WTC11 (cell line): ENCODE measurements at regions not wholly inside any gene's neighbourhood (a gene's known extent, or its start where the extent isn't known, plus 50 kb on each side); places are given as distances from the start of the nearest gene placed in this dataset.

ENCODE experiments used
- ATAC-seq: fragments of 200-7000 bp; cut with Tn5 transposase; 2 replicates; pipeline ENCODE4 v1.10.0; 2021; ENCODE audit warnings: mild to moderate bottlenecking, moderate library complexity
- CTCF ChIA-PET: fragments of 300-600 bp; sonication (Branson Sonifier 250); formaldehyde crosslinking; loops from one replicate; lab custom pipeline; 2021; ENCODE audit warnings: antibody characterized with exemption; lab: Charles Lee
- POLR2A ChIA-PET: fragments of 350-600 bp; sonication (Branson Sonifier 250); formaldehyde crosslinking; loops from one replicate; lab custom pipeline; 2021; ENCODE audit warnings: antibody characterized with exemption; lab: Charles Lee
- DNase-seq: peaks from one replicate; pipeline ENCODE4 v3.0.0; 2021; ENCODE audit warnings: low spot score
- H3K27ac Mint-ChIP-seq: 2 replicates; pipeline ENCODE4 v1.8.0; 2021; ENCODE audit warnings: mixed read lengths
- H3K27me3 Mint-ChIP-seq: 2 replicates; pipeline ENCODE4 v1.8.0; 2021; ENCODE audit warnings: low read depth, mild to moderate bottlenecking, moderate library complexity, mixed read lengths
- H3K36me3 Mint-ChIP-seq: 2 replicates; pipeline ENCODE4 v1.8.0; 2021; ENCODE audit warnings: mixed read lengths
- H3K4me1 Mint-ChIP-seq: 2 replicates; pipeline ENCODE4 v1.8.0; 2022; ENCODE audit warnings: mixed read lengths
- H3K4me3 Mint-ChIP-seq: 2 replicates; pipeline ENCODE4 v1.8.0; 2021; ENCODE audit warnings: mild to moderate bottlenecking, moderate library complexity, mixed read lengths
- H3K9me3 Mint-ChIP-seq: 2 replicates; pipeline ENCODE4 v1.8.0; 2021; ENCODE audit warnings: mixed read lengths
- CREB1 ChIP-seq: sonication (generic); formaldehyde crosslinking; IDR thresholded peaks from 2 replicates; pipeline ENCODE4 v1.8.0; 2023; ENCODE audit warnings: mild to moderate bottlenecking, missing genetic modification reagents
- ELF4 ChIP-seq: sonication (generic); formaldehyde crosslinking; IDR thresholded peaks from 2 replicates; pipeline ENCODE4 v1.8.1; 2022; ENCODE audit warnings: low read depth, mild to moderate bottlenecking, moderate library complexity, missing genetic modification reagents
- ESRRA ChIP-seq: sonication (generic); formaldehyde crosslinking; IDR thresholded peaks from 2 replicates; pipeline ENCODE4 v1.8.1; 2022; ENCODE audit warnings: mild to moderate bottlenecking, missing genetic modification reagents, borderline replicate concordance
- FOXK1 ChIP-seq: sonication (generic); formaldehyde crosslinking; IDR thresholded peaks from 2 replicates; pipeline ENCODE4 v1.8.0; 2022; ENCODE audit warnings: mild to moderate bottlenecking, moderate library complexity, missing genetic modification reagents
- MYBL2 ChIP-seq: sonication (generic); formaldehyde crosslinking; IDR thresholded peaks from 2 replicates; pipeline ENCODE4 v1.8.1; 2023; ENCODE audit warnings: mild to moderate bottlenecking, moderate library complexity, missing genetic modification reagents
- TF ChIP-seq, protein P1 (sequence below): fragments of 250-450 bp; sonication (Bioruptor Pico); IDR thresholded peaks from 2 replicates; pipeline ENCODE4 v1.8.0; 2021; ENCODE audit warnings: mild to moderate bottlenecking
- TF ChIP-seq, protein P2 (sequence below): sonication (generic); formaldehyde crosslinking; IDR thresholded peaks from 2 replicates; pipeline ENCODE4 v1.8.0; 2023; ENCODE audit warnings: missing genetic modification reagents, mild to moderate bottlenecking, borderline replicate concordance
- TF ChIP-seq, protein P3 (sequence below): sonication (generic); formaldehyde crosslinking; IDR thresholded peaks from 2 replicates; pipeline ENCODE4 v1.8.1; 2023; ENCODE audit warnings: mild to moderate bottlenecking, missing genetic modification reagents
- TF ChIP-seq, protein P4 (sequence below): sonication (generic); formaldehyde crosslinking; IDR thresholded peaks from 2 replicates; pipeline ENCODE4 v1.8.0; 2023; ENCODE audit warnings: mild to moderate bottlenecking, missing genetic modification reagents
- TF ChIP-seq, protein P5 (sequence below): sonication (generic); formaldehyde crosslinking; IDR thresholded peaks from 2 replicates; pipeline ENCODE4 v1.8.0; 2022; ENCODE audit warnings: mild to moderate bottlenecking, missing genetic modification reagents
- TF ChIP-seq, protein P6 (sequence below): sonication (generic); formaldehyde crosslinking; IDR thresholded peaks from 2 replicates; pipeline ENCODE4 v1.8.1; 2023; ENCODE audit warnings: mild to moderate bottlenecking, missing genetic modification reagents, moderate library complexity

DNA sequence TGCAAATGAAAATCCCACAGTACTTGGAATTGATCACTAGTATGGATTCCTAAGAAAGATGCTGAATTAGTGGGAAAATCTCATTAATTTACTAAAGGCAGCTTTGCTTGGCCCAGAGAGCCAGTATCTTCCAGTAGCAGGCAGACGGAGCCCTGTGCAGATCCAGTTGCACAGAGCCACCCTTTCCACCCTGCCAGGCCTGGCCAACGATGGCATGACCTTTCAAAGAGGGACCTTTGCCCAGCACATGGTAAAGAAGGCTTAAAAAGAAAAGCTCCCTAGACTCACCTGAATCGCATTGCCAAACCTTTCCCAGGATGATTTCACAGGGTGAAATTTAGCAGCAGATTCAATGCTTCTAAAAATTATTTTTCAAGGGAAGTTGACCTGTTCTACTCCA is 170.5 kb upstream of the CAMK1G start (continued):
- TF ChIP-seq, protein P1, sequence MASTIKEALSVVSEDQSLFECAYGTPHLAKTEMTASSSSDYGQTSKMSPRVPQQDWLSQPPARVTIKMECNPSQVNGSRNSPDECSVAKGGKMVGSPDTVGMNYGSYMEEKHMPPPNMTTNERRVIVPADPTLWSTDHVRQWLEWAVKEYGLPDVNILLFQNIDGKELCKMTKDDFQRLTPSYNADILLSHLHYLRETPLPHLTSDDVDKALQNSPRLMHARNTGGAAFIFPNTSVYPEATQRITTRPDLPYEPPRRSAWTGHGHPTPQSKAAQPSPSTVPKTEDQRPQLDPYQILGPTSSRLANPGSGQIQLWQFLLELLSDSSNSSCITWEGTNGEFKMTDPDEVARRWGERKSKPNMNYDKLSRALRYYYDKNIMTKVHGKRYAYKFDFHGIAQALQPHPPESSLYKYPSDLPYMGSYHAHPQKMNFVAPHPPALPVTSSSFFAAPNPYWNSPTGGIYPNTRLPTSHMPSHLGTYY = no peak
- TF ChIP-seq, protein P2, sequence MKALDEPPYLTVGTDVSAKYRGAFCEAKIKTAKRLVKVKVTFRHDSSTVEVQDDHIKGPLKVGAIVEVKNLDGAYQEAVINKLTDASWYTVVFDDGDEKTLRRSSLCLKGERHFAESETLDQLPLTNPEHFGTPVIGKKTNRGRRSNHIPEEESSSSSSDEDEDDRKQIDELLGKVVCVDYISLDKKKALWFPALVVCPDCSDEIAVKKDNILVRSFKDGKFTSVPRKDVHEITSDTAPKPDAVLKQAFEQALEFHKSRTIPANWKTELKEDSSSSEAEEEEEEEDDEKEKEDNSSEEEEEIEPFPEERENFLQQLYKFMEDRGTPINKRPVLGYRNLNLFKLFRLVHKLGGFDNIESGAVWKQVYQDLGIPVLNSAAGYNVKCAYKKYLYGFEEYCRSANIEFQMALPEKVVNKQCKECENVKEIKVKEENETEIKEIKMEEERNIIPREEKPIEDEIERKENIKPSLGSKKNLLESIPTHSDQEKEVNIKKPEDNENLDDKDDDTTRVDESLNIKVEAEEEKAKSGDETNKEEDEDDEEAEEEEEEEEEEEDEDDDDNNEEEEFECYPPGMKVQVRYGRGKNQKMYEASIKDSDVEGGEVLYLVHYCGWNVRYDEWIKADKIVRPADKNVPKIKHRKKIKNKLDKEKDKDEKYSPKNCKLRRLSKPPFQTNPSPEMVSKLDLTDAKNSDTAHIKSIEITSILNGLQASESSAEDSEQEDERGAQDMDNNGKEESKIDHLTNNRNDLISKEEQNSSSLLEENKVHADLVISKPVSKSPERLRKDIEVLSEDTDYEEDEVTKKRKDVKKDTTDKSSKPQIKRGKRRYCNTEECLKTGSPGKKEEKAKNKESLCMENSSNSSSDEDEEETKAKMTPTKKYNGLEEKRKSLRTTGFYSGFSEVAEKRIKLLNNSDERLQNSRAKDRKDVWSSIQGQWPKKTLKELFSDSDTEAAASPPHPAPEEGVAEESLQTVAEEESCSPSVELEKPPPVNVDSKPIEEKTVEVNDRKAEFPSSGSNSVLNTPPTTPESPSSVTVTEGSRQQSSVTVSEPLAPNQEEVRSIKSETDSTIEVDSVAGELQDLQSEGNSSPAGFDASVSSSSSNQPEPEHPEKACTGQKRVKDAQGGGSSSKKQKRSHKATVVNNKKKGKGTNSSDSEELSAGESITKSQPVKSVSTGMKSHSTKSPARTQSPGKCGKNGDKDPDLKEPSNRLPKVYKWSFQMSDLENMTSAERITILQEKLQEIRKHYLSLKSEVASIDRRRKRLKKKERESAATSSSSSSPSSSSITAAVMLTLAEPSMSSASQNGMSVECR (CRISPR knock-in tag) = no peak
- TF ChIP-seq, protein P3, sequence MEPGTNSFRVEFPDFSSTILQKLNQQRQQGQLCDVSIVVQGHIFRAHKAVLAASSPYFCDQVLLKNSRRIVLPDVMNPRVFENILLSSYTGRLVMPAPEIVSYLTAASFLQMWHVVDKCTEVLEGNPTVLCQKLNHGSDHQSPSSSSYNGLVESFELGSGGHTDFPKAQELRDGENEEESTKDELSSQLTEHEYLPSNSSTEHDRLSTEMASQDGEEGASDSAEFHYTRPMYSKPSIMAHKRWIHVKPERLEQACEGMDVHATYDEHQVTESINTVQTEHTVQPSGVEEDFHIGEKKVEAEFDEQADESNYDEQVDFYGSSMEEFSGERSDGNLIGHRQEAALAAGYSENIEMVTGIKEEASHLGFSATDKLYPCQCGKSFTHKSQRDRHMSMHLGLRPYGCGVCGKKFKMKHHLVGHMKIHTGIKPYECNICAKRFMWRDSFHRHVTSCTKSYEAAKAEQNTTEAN = no peak
- no peak for TF ChIP-seq MYBL2 (CRISPR knock-in tag)
- TF ChIP-seq, protein P4, sequence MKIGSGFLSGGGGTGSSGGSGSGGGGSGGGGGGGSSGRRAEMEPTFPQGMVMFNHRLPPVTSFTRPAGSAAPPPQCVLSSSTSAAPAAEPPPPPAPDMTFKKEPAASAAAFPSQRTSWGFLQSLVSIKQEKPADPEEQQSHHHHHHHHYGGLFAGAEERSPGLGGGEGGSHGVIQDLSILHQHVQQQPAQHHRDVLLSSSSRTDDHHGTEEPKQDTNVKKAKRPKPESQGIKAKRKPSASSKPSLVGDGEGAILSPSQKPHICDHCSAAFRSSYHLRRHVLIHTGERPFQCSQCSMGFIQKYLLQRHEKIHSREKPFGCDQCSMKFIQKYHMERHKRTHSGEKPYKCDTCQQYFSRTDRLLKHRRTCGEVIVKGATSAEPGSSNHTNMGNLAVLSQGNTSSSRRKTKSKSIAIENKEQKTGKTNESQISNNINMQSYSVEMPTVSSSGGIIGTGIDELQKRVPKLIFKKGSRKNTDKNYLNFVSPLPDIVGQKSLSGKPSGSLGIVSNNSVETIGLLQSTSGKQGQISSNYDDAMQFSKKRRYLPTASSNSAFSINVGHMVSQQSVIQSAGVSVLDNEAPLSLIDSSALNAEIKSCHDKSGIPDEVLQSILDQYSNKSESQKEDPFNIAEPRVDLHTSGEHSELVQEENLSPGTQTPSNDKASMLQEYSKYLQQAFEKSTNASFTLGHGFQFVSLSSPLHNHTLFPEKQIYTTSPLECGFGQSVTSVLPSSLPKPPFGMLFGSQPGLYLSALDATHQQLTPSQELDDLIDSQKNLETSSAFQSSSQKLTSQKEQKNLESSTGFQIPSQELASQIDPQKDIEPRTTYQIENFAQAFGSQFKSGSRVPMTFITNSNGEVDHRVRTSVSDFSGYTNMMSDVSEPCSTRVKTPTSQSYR (CRISPR knock-in tag) = no peak
- TF ChIP-seq, all 79 proteins: peak for 0

DNA sequence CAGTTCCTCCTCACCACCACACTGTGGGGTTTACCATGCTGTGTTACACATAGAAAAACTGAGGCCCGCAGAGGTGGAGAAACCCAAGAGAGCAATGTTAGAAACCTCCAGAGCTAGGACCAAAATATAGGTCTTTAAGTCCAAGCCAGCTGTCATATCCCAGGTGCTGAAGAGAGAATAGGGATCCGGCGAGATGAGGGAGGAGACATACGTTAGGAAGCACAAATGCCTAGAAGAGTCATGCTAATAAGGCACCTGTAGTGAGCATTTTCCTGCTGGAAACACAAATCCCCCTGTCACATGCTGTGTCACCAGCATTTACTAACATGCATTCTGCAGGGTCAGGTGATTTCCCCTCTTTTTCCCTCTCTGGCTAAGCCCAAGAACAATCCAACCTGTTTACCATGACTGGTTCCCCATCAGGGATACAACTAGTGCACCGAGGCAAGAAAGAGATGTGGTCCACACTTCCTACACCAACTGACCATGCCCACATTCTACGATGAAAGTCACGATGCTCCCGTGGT is 168.6 kb upstream of the CAMK1G start:
- ChIA-PET POLR2A (no interaction called here), CTCF (interaction anchor here (1.3 to 2.7 kb wide), 2 partner anchors 20 to 60 kb away, joined by 3 to 12 read pairs; no protein-coding TSS in a partner anchor)
- Mint-ChIP-seq H3K27me3 (peaks cover 78% of the 10 kb centered on the region), H3K4me1 (peaks cover 66% of the 10 kb centered on the region), H3K4me3 (no peak overlapping the region), H3K9me3 (peaks cover 9% of the 10 kb centered on the region; the same call in 1 of the 2 replicates), H3K27ac (no peak overlapping the region), H3K36me3 (no peaks in the 10 kb centered on the region; the same call in 1 of the 2 replicates)
- peak; percentile 83 for ATAC-seq
- peak; percentile 16 for DNase-seq
- TF ChIP-seq CREB1 (0 out of 2 replicates have a peak, but pooled peaks have one; percentile 28), ELF4 (no peak), ESRRA (CRISPR knock-in tag) (no peak), FOXK1 (CRISPR knock-in tag) (0 out of 2 replicates have a peak, but pooled peaks have one; percentile 20)
- TF ChIP-seq, protein P5, sequence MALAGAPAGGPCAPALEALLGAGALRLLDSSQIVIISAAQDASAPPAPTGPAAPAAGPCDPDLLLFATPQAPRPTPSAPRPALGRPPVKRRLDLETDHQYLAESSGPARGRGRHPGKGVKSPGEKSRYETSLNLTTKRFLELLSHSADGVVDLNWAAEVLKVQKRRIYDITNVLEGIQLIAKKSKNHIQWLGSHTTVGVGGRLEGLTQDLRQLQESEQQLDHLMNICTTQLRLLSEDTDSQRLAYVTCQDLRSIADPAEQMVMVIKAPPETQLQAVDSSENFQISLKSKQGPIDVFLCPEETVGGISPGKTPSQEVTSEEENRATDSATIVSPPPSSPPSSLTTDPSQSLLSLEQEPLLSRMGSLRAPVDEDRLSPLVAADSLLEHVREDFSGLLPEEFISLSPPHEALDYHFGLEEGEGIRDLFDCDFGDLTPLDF (CRISPR knock-in tag) = no peak
- TF ChIP-seq, protein P6, sequence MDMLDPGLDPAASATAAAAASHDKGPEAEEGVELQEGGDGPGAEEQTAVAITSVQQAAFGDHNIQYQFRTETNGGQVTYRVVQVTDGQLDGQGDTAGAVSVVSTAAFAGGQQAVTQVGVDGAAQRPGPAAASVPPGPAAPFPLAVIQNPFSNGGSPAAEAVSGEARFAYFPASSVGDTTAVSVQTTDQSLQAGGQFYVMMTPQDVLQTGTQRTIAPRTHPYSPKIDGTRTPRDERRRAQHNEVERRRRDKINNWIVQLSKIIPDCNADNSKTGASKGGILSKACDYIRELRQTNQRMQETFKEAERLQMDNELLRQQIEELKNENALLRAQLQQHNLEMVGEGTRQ (CRISPR knock-in tag) = peak; percentile 72
